ENCODE measurements at regions not wholly inside any gene's neighbourhood (a gene's known extent, or its start where the extent isn't known, plus 50 kb on each side); places are given as distances from the start of the nearest gene placed in this dataset.

- TF ChIP-seq SIN3A (IDR thresholded peaks at IDR 0.05; ENCODE audit: borderline replicate concordance in 2 of 2, control insufficient read depth in 1 of 2, low read depth in 2 of 2, low read length in 2 of 2) (no peak), ATF2 (CRISPR knock-in tag; IDR thresholded peaks at IDR 0.05) (no peak), ZNF644 (tag; IDR thresholded peaks at IDR 0.05; ENCODE audit: low read depth) (no peak), NRF1 (conservative IDR thresholded peaks at IDR 0.05 in 1 of 2, IDR thresholded peaks at IDR 0.05 in 1 of 2) (no peak), ZZZ3 (IDR thresholded peaks at IDR 0.05) (no peak), BACH1 (tag; IDR thresholded peaks at IDR 0.05) (no peak), NONO (IDR thresholded peaks at IDR 0.05; ENCODE audit: low read depth in 2 of 2, low read length in 1 of 2) (no peak), SRSF1 (IDR thresholded peaks at IDR 0.05; ENCODE audit: low read depth, low read length) (no peak), JUN (IDR thresholded peaks at IDR 0.05; ENCODE audit: borderline replicate concordance, low read depth, low read length) (no peak), JUN (CRISPR knock-in tag; IDR thresholded peaks at IDR 0.05; ENCODE audit: borderline replicate concordance) (no peak), FOXK1 (CRISPR knock-in tag; IDR thresholded peaks at IDR 0.05; ENCODE audit: borderline replicate concordance) (no peak), REST (IDR thresholded peaks at IDR 0.05; ENCODE audit: borderline replicate concordance) (no peak), REST (CRISPR knock-in tag; IDR thresholded peaks at IDR 0.05; ENCODE audit: low read depth) (no peak), TBP (optimal IDR thresholded peaks at IDR 0.05; ENCODE audit: low read depth, low read length) (no peak)
These were observed 444.9 kb downstream of the RMST start for GRCh38 chr12:97907504-97907903.

Data from K562 (cell line).